GM21528 (cell line): ENCODE measurements at regions not wholly inside any gene's neighbourhood (a gene's known extent, or its start where the extent isn't known, plus 50 kb on each side); places are given as distances from the start of the nearest gene placed in this dataset.
"Not testable (repeated sequence)": the region's sequence is repeated elsewhere in the genome, so short reads cannot be mapped to it uniquely, and the experiment has no call there.

ENCODE experiments used
- ATAC-seq: cut with Tn5 transposase; IDR thresholded peaks from one replicate; pipeline ENCODE4 v1.9.1; 2021; ENCODE audit warnings: mild to moderate bottlenecking, moderate library complexity; ENCODE audit not compliant: unreplicated experiment, low FRiP score

- ATAC-seq = not testable (repeated sequence)
Measured at GRCh38 chr4:13761581-13761980, 134.1 kb upstream of the BOD1L1 start.

DNA sequence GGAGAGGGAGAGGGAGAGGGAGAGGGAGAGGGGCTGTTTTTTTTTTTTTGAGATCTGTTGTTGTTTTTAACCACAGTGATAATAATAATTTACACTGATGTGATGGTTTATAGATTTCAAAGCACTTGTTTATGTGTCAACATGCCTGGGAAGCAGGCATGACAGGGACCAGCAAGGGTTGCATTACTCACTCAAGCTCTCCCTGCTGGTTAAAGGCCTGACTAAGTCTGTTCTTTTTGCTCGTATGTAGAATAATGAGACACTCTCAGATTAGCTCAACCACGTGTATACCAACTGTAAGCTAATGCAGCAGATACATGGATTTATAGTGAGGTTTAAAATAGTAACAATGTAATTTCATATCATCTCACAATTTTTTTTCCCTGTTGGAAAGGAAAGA, 134.6 kb upstream of the BOD1L1 start:
- ATAC-seq = no peak

GRCh38 chr4:13763707-13764106, 136.2 kb upstream of the BOD1L1 start:
- ATAC-seq = no peak

DNA sequence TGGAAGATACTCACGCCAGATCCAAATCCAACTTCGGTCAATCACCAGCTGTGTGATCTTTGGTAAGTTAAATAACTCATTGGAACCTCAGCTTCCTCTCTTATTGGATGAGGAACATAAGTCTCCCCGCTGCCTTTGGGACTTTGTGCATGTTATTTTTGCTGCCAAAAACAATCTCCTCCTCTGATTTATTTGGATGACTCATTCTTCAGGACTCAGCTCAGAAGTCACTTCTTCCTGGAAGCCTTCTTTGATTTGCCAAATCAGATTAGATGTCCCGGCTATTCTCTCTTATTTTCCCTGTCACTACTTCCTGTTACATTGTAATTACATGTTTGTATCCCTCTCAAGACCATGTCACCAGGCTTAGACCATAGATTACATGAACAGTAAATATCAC, 138.0 kb upstream of the BOD1L1 start:
- ATAC-seq = no peak

- ATAC-seq = no peak
Measured at GRCh38 chr4:13766761-13767540, 139.4 kb upstream of the BOD1L1 start.

DNA sequence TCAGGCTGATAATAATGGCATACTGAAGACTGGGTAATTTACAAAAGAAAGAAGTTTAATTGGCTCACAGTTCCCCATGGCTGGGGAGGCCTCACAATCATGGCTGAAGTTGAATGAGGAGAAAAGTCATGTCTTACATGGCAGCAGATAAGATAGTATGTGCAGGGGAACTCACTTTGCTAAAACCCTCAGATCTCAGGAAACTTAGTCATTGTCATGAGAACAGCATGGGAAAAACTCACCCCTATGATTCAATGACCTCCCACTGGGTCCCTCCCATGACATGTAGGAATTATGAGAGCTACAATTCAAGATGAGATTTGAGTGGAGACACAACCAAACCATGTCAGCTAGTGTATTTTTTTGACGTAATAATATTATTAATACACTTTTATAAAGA, 149.8 kb upstream of the BOD1L1 start:
- no peak for ATAC-seq

- no peak for ATAC-seq
Measured at GRCh38 chr4:13778367-13778766, 150.8 kb upstream of the BOD1L1 start.

GRCh38 chr4:13782231-13782630, 154.7 kb upstream of the BOD1L1 start:
- ATAC-seq = no peak

DNA sequence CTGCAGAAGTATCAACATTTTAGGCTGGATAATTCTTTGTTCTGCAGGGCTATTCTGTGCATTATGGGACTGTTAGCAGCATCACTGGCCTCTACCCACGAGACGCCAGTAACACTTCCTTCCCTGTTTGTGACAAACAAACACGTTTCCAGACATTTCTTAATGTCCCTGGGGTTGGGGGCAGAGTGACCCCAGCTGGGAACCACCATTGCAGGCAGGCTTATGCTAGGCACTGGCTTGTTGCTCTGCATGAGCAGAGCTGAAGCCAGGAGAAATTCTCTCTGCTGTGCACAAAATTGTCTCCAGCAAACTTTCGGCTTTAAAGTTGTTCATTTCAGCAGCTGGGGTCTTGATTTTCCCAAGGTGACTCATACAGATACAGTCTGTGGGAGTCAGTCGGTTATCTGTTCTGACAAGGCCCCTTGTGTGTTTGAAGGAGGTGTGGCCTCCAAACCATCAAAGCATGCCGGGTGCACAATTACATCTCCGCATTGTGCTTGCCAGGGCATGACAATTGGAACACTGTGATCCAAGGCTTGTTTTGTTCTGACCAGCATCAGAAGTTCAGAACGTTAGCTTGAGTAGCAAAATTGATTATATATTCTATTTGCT, 156.4 kb upstream of the BOD1L1 start:
- ATAC-seq = no peak

GRCh38 chr4:13793020-13793710, 165.6 kb upstream of the BOD1L1 start:
- no peak for ATAC-seq

GRCh38 chr4:13794819-13795565, 167.5 kb upstream of the BOD1L1 start:
- no peak for ATAC-seq

DNA sequence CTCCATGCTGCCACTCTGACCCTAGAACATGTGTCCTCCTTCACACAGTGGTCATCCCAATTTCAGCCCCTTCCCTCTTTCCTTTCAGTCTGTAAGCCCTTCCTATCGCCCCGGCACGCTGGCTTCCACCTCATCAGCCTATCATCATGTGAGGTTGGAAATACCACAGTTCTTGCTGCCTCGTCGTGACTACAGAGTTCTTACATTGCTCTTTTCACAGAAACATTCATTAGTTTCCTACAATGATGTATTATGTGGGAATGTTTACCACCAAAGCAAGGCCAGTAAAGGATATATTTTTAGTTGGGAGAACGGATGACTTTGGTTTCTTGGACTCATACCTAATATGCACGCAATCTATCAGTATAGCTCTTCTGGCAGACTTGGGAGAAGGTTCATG, 169.5 kb upstream of the BOD1L1 start:
- ATAC-seq = no peak

GRCh38 chr4:13815231-13815630, 187.7 kb upstream of the BOD1L1 start:
- ATAC-seq = no peak

DNA sequence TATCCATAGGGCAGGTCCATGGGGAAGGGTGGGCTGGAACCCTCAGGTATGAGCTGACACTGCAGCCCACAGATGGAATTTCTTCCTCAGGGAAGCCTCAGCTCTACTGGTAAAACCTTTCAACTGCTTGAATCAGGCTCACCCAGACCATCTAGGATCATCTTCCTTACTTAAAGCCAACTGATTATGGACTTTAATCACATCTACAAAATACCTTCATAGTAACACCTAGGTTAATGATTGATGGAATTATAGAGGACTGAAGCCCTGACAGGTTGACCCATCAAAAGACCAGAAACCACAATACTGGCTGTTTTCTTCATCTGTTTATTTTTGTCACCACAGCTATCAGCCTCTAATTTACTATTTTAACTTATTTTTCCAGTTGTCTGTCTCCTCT, 188.9 kb upstream of the BOD1L1 start:
- no peak for ATAC-seq

DNA sequence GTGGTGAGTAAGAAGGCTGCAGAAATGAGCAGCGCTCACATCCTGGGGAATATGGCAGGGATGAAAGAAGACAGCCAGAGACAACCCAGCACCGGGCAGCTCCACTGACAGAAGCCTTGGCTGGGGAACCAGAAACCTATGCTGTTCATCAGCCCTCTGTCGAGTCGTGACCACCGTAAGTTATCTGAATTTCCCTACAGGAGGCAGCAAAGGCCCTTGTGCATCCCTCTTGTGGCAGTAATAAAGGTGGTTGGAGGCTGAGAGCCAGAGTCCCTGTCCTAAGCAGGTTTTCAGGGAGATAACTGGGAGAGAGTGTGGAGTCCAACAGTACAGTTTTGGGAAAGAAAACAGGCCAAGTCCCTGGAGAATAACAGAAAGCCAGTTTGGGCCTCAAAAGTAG, 194.0 kb upstream of the BOD1L1 start:
- ATAC-seq = no peak

DNA sequence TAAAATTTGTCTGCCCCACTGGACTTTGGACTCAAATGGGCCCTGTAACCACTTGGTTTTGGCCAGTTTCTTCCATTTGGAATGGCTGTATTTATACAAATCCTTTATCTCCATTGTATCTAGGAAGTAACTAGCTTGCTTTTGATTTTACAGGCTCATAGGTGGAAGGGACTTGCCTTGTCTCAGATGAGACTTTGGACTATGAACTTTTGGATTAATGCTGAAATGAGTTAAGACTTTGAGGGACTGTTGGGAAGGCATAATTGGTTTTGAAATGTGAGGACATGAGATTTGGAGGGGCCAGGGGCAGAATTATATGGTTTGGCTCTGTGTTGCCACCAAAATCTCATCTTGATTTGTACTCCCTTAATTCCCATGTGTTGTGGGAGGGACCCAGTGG, 198.3 kb upstream of the BOD1L1 start:
- not testable (repeated sequence) for ATAC-seq

- ATAC-seq = no peak
Measured at GRCh38 chr4:13829457-13829856, 201.9 kb upstream of the BOD1L1 start.

GRCh38 chr4:13830449-13830848, 202.9 kb upstream of the BOD1L1 start:
- no peak for ATAC-seq

- no peak for ATAC-seq
Measured at GRCh38 chr4:13833171-13833804, 205.8 kb upstream of the BOD1L1 start.
